SIG-M5 treated with dmso at 0.1 percent for 504 hours (cell line): ENCODE measurements at regions not wholly inside any gene's neighbourhood (a gene's known extent, or its start where the extent isn't known, plus 50 kb on each side); places are given as distances from the start of the nearest gene placed in this dataset.

Source experiments
- DNase-seq: peaks from one replicate; lab custom pipeline; 2025; ENCODE audit not compliant: unreplicated experiment; lab: John Stamatoyannopoulos, UW

DNA sequence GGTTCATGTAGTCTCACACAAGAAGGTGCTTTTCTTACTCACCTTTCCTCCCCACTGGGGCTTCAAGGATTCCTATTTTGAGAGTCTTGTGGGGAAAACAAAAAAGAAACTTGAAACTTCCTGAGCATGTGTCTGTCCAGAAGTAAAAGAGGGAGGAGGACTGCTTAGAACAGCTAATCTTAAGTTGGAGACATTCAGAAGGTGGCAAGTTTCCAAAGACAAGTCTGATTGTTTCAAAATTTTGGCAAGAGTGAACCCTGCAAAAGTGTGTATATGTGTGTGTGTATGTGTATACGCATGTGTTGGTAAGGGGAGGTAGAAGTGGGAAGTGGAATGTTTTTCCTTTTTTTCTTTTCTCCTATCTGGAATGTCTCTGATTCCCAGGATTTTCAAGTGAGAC is 189.0 kb upstream of the FRMPD4 start:
- DNase-seq, result no peak

DNA sequence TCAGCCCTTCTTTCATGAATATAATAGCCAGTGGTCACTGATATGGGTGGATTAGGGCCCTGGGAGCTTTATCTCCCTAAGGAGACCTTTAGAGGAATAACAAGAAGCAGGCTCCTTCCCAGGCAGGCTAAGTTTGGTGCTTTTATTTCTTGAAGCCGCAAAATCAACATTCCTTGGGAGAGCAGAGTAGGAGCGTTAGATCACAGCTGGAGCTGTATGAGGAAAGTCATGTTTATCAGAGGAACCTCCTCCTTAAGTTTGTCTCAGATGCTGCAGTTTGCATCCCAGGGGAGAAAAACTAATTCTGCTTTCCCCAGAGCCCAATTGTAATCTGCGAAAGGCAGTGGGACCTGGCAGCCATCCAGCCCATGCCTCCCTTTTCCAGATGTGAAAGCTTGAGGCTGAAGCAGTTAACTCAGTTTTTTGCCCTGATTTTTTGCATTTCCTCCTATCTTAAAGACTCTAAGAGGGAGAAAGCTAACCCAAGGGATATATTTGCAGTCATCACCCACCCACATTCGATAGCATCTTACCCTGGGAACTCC is 186.0 kb upstream of the FRMPD4 start:
- no peak for DNase-seq

DNA sequence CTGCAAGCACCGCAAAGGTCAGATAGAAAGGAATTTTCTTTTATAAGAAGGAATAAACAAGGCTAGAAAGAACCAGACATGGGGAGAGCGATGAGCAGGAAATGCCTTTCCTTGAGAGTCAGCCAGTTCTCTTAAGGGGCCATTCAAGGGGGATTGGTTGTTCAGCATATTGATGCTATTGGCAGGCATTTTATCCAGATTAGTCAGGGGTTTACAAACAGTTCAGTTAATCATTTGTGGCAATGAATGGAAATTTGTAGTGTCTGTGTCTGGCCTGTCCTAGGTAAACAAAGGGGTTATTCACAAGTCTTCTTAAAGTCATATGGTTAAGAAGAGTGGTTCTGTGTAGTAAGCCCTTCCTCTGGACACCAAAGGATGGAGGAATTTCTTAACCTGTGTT is 184.7 kb upstream of the FRMPD4 start:
- DNase-seq, result no peak

DNA sequence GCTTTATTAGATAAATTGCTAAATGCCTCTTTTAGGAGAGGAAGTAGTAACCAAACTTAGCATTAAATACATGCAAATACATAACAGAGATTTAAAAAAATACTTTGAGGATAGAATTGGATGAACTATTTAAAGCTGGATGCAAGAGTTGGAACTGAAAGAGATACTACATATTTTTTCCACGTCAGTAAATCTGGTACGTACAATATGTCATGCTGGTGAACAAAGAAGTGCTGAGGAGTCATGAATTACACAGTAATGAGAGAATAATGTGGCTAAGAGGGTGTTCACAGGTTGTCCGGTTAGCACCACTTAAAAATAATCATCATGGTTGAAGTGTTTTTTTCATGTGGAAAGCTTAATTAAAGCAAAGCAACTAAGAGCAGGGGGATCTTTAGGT is 184.1 kb upstream of the FRMPD4 start:
- no peak for DNase-seq

DNA sequence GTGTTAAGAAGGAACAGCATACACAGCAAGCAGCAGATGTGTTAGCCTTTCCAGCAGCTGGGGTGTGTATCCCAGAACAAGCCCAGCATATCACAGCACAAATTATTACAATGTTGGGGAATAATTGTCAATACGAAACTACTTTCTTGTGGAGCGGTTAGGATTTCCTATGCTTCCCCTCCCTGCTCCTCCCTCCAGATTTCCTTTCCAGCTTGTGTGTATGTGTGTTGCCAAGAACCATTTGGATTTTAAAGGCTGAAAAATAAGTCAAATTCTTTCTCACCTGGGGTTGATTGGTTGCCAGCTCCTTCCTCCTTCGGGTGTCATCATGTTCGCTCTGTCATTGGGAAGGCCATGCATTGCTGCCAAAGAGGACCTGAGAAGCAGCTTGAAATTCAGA is 178.2 kb upstream of the FRMPD4 start:
- no peak for DNase-seq

DNA sequence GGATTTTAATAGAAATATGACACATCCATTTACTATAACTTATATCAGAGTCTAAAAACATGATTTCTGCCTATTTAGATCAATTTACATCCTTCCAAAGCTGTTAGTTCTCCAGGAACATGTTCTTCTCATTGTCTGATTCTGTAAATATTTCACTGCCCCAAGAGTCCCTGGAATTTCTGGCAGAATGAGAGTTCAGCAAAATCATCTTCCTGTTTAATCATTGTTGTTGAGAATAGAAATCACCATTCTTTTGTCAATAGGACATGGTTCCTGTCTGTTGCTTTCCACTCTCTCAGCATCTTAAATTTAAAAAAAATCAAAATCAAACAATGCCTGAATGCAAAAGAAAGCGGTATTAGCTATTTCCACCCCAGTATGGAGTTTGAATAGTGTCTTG is 172.8 kb upstream of the FRMPD4 start:
- DNase-seq, result no peak

DNA sequence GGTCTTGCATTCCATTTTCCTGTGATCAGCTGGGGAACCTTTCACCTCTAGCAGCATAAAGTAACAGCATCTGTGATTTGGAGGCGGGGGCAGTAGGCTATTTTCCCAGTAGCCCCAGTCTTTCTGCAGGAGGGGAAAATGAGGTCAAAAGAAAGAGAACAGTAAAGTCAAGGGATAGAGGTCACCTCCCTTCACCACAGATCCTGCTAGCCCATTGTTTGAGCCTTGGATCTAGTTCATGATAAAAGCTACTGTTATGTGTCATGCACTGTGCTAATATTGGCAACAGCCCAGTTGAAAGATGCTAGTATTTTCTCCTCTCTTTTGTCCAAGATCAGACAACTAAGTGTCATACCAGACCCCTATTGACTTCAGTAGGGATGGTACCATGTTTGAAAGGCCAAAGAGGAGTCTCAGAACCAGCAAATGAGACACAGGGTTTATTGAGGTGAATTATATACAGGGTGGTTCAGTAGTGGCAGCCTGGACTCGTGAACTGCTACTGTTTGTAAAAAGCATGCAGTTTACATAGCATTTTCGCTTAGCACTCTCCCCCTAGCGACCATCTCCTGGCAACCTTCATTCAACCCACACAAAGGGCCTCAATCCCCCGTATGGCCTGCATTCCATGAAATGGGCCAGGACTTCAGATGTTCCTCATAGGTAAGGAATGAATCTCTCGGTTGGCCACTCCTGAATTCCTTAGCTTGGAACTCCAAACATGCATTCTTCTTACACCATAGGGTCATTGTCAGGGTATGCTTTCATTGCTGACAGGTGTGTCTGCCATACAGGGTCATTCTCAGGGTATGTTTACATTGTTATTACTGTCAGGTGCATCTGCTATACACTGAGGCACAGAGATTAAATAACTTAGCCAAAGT is 170.0 kb upstream of the FRMPD4 start:
- no peak for DNase-seq

DNA sequence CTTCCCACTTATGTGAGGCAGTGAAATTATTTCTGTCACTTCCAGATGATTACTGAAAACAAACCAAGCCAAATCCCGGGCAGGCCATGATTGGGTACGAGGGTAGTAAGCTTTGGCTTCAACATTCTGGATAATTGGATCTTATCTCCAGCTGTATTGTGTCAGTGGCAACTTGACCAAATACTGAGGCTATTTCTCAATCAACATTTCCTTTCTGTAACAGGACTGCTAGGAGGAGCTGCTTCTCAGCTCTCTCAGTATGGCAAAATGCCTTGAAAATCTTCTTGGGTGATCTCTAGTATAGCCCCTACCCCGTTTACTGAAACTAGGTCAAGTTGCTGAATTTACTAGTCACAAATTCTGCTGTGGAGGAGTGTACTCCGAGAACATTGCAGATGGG is 169.3 kb upstream of the FRMPD4 start:
- no peak for DNase-seq

DNA sequence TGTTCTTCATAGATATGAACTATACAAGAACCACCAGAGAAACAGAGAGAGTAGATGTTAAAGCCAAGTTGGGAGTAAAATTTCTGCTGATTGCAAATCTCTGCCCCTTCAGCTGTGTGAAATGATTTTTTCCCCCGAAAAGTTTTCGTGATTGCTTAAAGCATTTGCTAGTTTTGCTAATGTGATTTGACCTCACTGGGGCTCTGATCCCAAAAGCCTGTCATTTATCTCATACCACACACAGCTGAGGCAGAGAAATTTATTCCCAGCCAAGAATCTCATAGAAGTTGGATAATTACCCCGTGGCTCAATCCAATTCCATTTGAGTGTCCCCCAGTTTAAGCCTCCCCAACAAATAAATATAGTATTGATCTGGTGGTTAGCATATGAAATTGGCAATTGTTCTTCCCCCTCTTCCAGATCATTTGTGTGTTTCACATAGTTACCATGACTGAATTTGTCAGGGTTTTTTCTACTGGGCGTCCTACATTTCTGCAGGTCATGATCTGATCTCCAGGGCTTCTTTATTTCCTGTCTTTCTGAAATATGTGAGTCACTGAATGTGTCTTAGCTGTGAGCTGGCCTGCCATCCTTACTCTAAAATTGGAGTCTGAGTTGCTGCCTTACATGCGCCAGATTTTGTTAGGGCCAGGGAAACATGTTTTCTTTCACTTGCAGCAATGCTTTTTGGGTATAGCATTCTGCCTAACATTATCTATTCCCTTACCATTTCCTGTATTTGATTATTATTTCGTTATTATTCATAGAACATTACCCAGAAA is 167.5 kb upstream of the FRMPD4 start:
- no peak for DNase-seq

DNA sequence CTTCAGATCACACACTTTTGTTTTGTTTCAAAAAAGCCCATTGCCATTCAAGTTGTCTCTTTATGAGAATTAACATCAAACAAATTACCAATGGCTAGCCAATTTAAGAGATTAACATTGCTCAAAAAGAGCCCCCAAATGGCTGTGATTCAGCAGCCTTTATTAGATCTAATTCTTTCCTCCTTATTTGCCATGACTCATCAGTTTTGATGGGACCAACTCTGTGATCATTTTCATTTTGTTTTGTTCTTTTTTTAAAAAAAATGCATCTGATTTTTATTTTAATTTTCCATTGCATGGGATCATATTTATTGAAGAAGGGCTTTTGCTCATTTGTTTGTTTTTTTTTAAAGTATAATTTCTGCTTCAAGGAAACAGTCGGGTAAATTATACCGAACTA is 161.6 kb upstream of the FRMPD4 start:
- DNase-seq, result no peak

DNA sequence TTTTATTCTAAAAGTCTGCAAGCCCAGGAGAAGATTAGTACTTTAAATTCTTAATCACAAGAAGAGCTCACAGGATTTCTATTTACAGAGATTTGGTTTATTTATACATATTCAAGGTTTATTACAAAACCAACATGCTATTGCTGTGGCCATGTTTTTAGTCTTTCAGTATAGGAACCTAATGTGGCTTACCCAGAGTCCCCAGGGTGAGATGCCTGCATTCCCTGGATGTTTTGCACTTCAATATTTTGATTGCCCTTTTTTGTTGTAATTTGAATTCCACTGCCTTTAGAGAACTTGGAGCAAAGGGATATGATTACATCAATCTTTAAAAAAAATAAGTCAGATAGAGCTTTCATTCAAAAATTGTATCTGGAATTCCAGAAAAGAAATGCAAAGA is 146.0 kb upstream of the FRMPD4 start:
- no peak for DNase-seq

DNA sequence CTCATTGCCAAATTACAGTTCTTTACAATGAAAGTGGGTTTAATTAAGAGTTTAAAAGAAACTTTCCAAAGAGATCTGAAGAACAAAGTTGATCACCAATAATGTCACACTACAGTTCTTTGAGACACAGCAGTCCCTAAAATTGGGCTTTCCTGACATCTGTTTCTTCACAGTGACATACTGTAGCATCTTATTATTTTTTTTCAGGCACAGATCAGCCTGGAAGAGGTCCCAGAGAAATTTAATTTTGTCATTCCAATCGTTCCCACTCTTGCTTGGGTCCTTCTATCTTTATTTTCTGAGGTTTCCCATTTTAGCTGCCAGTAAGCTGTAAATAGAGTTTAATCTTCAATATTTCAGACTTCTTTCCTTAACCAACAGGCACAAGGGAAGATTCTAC is 143.1 kb upstream of the FRMPD4 start:
- no peak for DNase-seq

DNA sequence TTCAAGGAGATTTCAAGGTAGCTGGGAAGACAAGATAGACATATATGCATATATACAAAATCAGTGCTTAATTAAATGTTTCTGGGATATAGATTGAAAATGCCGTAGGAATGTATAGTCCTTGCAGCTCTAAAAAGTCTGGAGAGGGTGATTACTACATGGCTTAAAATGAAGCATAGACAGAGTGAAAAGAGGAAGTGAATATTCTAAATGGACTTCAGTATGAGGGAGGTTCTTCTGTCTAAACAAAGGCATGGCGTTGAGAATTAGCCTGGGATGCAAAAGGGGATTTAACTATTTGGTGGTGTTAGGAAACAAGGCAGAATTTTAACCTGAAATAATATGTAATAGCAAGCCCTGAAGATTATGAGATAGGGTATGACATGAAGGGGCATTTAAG is 141.5 kb upstream of the FRMPD4 start:
- DNase-seq, result no peak

DNA sequence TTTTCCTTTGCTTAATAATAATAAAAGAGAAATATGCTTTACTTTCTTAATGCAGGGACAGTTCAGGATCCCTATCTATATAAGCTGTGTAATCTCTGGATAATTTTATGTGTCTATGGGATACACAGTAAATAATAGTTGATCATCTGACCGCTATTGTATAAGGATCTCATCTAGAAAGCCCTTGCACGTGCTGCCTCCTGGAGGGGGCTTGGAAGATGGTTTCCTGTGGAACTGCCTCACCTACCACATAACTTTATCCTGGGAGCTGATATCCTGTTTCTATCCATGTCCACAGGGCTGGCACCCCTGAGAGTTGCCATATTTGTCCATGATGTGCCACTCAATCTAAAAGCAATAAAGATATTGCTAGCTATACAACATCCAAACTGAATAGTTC is 139.3 kb upstream of the FRMPD4 start:
- DNase-seq, result no peak

DNA sequence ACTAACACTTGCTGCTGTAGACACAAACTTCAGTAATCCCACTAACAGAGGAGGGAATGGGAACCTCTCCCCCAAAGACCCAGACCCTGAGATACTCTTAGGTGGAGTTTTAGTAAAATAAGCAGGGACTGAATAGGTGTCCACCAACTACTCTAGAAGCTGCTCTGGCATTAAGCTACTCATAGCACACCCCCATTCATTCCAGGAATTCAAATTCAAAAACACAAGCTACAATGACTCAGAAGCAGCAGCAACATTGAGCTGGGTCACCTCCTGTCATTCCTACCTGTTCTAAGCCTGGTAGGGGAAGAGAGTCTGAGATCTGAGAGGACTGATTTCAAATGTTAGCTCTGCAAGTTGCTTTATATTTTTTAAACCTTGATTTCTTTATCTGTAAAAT is 135.4 kb upstream of the FRMPD4 start:
- no peak for DNase-seq

DNA sequence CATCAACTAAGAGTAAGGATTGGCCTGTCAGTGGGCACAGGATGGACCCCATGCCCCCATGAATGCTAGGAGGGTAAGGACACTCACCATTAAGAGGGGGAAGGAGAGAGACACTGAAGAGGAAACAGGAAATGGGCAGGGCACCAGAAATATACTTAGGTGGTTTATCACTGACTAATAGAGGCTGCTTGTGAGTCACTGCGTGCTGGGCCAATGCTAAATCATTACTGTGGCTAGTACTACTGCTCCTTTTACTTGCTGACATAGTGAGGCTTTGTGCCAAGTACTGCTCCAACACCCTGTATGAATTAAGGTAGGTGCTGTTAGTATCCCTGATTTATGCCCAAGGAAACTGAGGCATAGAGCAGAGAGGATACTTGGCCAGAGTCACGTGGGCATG is 130.4 kb upstream of the FRMPD4 start:
- DNase-seq, result no peak

DNA sequence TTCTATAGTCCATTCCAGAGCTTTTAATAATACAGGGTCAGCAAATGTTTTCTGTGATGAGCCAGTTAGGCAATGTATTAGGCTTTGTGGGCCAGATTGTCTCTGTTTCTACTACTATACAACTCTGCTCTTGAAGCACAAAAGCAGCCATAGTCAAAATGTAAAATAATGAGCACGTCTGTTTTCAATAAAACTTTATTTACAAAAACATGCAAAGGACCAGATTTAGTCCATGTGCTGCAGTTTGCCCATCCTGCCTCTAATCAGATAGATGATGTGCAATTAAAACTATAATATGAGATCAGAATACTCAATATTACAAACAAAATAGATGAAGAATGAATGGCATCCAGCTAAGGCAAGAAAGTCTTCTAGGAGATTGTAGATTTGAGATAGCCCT is 127.8 kb upstream of the FRMPD4 start:
- no peak for DNase-seq

DNA sequence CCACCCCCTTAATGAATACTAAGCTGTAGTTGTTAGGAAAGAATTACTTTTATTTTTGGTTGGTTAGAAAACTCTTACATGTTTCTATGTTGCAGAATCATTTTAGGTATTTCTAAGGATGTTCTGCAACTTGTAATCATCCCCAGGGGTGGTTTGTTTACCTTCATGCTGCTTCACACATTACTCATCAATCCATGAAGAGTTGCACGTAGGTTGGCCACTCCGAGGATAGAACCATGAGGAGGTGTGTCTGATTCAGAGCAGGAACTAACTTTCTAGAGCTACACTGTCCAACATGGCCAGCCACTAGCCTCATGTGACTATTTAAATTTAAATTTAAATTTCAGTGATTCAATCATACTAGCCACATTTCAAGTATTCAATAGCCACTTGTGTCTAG is 127.2 kb upstream of the FRMPD4 start:
- DNase-seq, result no peak

DNA sequence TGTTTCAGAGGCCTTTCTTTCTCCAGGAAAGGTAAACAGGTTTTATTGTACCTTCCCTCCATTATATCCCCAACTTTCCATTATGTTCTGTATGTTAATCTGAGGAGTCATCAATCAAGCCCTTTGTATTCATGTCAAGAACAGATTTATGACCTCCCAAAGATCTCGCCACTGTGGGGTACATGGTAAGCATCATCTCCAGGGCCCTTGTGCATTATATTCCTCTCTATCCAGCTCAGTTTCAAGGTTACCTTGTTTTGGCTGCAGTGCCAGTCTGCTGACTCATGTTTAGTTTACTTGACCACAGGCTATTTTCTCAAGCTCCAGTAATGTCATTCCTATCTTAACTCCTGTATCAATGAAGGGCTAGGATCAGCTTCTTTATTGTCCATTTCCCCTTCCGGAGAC is 125.1 kb upstream of the FRMPD4 start:
- DNase-seq, result no peak

DNA sequence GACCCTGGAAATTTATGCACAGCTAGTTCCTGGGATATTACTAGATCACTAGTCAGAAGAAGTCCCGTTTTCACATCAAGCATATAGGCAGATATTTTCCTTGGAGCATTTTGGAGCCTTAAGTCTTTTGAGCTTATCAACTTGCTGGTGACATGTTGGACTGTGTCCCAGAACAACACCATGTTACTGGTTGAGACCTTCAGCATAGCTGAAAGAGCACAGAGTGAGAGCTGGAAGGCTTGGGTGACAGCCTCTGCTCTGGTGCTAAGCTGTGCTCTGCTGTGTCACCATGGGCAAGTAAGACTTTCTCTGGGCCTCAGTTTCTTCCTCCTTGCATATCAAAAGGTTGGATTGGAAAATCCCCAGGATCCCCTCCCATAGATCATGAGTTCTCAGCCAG is 116.6 kb upstream of the FRMPD4 start:
- no peak for DNase-seq

DNA sequence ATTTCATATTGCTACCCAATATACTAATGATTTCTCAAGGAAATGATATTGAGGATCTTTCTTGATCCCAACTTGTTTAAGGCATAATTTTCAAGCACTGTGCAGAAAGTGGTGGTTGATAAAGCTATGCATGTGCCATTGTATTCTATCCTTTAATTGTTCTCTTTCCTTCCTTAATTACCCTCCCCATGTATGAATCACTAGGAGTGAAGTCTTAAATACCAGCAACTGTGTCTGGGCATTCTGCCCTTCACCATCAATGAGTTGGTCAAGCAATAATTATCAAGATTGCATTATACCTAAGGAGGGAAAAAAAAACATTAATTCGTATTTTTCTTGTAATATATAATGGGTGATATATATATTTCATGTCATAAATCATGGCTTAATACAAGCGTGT is 111.8 kb upstream of the FRMPD4 start:
- DNase-seq, result no peak

DNA sequence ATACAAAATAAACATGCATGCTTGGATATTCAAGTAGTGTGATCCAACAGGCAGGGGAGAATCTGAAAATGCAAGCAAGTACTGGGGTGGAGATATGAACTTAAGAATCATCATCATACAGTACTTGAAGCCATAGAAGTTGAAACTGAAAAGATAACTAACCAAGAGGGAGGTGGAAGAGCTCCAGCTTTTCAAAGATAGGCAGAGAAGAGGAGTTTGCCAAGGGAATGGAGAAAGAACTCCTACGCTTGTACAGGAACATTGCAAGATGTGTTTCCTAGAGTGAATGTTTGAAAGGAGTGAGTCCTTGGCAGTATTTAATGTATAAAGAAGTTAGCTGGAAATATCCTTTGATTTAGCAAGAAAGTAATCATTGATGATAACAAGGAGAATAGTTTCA is 106.2 kb upstream of the FRMPD4 start:
- DNase-seq, result no peak
